HG02943 (cell line): ENCODE measurements at regions not wholly inside any gene's neighbourhood (a gene's known extent, or its start where the extent isn't known, plus 50 kb on each side); places are given as distances from the start of the nearest gene placed in this dataset.
"Not testable (repeated sequence)": the region's sequence is repeated elsewhere in the genome, so short reads cannot be mapped to it uniquely, and the experiment has no call there.

Source experiments
- ATAC-seq: cut with Tn5 transposase; IDR thresholded peaks from one replicate; pipeline ENCODE4 v1.9.1; 2021; ENCODE audit warnings: mild to moderate bottlenecking, low read depth, moderate library complexity; ENCODE audit not compliant: unreplicated experiment

DNA sequence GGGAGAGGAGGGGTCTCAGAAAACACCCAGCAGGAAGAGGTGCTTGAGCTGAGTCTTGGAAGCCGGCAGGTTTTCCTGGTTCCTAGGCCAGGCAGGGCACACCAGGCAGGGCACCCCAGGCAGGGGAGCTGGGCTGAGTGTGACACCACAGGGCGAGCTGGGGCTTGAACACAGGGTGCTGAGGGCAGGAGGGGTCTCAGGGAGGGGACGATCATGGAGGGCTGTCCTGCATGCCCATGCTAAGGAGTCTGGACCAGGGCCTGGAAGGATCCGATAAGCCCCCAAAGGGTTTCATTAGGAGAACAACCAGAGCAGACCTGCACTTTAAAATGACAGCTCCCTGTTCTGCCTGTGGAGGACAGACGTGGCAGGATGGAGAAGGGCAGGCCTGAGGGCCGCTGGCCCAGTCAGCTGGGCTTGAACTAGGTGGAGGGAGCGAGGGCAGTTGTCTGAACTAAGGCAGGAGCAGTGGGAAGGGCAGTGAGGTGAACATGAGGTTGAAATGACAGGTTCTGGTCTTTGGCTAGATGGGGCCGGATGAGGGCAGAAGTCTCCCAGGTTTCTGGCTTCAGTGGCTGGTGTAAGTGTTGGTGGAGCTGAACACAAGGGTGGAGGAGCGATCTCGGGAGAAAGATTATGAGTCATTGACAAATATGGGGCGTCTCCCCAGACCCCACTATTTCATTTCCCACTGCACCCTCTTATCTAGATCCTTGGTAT is 171.0 kb upstream of the PZP start:
- ATAC-seq = no peak

DNA sequence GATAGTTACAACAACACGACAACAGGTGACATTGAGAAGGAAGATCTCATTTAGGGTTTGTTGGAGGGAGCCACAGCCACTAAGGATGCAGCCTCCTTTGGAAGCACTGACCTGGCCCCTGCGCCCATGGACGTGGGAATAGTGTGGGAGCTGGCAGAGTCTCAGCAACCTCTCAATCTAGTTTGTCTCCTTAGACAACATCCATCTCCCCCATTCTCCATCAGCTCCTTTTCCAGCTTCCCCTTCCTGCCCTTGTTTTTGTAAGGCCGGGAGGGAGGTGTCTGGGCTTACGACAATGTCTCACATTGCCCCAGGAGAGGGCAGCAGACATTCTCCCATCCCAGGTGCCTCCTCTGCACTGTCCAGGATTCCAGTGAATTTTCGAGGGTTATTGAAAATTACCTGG is 170.2 kb upstream of the PZP start:
- no peak for ATAC-seq

DNA sequence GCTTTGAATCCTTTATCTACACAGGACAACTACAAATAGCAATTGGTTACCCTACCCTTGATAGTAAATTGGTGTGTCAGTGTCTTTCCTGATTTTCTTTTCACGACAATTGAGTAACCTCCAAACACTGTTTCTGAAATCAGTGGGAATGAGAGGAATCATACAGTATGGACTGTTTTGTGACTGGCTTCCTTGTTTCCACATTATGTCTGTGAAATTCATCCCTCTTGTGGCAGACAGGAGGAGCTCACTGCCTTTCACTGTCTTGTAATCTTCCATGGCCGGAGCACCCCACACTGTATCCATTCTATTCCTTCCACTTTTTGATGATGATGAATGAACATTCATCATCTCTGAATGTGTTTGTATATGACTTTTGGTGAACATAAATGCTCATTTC is 164.0 kb upstream of the PZP start:
- no peak for ATAC-seq

DNA sequence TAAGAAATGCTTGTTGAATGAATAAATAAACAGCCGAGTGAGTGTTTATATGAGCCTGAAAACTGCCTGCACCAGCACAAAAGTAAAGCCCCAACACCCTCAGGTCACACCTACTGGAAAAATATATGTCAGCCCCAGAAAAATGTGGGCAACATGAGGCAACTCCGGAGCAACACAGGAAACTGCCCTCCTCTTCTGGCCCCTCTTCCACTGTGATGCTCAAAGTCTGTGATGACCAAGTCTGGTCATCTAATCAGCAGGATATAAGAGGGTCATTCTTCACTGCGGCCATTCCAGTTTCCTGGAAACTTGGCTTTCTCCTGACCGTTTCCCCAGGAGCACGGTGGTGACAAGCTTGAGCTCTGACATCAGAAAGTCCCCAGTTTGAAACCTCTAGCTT is 159.6 kb upstream of the PZP start:
- ATAC-seq = no peak

DNA sequence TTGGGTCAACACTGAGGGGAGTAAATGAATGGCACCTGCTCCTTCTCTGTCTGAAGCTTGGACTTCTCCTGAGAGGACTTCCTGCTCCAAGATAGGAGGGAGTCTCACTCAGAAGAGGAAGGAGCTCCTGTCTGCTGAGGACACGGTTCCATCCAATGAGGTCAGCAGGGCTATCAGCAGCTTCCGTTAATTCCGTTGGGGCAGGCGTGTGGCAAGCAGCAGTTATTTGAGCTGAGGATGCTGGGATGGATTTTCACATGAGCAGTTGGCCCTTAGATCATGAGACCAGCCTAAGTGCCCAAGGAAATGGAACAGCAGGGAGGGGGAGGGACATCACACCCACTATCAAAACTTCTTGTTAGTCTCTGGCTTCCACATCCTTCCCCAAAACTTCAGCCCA is 159.0 kb upstream of the PZP start:
- ATAC-seq = no peak

DNA sequence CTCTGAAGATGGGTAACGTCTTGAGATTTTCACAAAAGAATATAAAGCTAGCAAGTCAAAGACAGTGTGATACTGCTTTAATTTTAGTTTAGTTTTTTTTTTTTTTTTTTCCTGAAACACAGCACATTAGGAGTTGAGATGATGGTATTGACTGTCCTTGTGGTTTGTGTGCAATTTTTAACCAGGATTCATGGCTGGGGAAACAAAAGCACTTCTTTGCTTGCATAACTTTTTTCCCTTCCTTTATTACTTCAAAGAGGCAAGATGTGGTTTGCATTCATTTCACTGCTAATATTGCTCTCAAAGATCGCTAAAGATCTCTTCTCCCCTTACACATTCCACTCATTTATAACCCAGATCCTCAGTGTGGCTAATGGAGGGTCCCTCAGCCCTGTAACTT is 157.1 kb upstream of the PZP start:
- no peak for ATAC-seq

DNA sequence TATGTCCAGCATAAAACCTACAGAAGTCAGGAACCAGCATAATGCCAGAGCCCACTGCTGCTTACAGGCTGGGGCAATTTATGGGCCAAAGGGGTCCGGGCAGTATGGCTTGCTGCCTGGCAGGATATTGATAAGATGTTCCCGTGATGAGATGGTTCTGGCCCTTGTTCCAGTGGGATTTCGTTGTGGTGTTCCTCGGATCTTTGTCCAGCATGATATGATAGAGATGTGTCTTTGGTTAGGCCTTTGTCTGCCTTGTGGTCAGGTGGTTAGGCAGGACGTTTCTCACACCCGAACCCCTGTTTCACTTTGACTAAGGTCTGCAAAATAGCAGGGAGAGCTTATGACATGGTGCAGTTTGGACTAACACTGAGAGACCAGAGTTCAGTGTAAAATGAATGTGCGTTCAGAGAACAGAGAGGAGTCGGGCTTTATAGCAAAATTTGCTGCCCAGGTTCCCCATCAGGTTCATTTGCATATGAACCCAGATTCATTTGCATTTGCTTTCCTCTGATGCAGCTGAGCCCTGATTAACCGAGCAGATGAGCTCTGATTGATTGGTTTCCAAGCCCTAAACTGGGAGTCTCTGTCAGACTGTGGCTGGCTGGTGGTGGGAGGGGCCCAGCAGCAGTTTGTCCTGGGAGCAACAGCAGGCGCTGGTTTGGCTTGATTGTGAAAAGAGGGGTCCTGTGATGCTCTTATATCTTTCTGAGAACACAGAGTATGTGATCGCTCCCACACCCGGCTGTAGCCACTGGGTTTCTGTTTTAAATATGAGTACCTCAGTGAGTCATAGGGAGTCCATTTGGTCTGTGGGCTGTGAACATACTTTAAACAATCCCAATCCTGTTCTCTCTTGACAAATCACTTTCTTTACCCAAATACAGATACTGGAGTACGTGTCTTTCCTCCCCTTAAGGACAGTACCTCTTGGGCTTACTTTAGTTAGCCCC is 156.3 kb upstream of the PZP start:
- ATAC-seq = peak; percentile 81

DNA sequence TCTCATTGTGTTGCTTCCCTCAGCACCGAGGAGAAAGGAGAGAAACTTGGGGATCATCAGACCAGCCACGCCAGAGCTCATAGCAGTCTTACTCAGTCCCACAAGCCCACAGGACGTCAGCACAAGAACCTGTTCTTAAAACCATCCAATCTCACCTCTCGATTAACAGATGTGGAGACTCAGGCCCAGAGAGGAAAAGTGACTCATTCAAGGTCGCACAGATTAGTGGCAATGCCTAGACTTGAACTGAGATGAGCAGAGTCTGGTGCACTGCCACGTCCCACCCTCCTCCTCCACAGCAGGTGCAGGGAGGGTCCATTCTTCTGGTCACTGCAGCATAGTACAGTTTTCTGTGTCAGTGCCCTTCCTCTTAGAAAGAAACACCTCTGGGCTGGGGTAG is 154.9 kb upstream of the PZP start:
- ATAC-seq = no peak

DNA sequence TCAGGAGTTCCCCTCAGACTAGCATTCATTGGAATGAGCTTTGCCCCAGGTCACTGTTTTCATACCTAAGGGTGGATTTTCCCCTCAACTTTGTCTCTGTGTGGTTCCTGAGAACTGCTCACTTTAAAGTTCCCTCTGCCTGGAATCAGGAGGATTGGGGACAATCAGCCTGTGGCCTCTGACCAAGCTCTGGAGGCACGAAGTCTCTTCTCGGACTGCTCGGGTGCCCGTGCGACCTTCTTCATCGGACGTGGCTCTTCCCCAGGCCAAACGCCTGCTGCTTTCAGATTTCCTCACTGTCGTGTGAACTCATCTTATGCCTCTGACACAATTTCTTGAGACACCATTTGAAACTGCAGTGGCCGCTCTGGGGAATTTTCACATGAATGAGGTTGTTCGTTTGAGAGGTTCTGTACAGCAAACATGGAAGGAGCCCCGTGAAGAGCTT is 153.7 kb upstream of the PZP start:
- no peak for ATAC-seq

DNA sequence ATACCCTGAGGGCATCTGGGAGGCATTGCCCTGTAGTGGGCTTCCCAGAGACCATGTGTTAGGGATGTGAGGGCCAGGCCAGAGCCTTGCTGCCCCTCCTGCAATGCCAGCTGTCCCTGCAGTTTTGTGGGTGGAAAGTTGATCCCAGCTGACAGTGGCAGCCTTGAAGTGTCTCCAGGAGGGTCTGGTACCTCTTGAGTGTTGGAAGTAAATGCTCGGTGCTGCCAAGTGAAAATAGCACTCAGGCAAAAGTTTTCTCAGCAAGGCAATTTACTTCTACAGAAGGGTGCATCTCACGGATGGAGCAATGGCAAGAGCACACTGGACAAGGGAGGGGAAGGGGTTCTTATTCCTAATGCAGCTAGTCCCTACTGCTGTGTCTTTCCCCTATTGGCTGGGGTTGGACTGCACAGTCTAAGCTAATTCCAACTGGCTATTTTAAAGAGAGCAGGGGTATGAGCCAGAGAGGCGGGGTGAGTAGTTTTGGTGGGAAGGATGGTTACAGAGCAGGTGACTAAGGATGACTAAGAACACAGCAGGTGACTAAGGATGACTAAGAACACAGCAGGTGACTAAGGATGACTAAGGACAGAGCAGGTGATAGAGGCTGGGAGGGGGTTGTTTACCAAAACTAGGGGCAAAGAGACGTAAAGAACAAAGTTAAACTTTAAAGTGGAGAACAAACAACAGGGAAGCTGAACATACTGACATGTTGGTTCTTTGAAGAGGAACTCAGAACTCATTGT is 146.0 kb upstream of the PZP start:
- not testable (repeated sequence) for ATAC-seq

DNA sequence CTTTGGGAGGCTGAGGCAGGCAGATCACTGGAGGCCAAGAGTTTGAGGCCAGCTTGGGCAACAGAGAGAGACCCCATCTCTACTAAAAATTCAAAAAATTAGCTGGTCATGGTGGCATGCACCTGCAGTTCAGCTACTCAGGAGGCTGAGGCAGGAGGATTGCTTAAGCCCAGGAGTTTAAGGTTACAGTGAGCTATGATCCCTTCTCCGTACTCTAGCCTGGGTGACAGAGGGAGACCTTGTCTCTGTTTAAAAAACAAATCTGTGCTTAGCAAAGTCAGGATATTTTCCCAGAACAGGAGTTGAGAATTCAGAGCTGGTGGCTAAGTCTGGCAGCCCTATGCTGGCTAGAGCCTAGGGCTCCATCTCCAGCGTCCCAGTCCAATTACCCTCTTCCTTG is 142.9 kb upstream of the PZP start:
- no peak for ATAC-seq

DNA sequence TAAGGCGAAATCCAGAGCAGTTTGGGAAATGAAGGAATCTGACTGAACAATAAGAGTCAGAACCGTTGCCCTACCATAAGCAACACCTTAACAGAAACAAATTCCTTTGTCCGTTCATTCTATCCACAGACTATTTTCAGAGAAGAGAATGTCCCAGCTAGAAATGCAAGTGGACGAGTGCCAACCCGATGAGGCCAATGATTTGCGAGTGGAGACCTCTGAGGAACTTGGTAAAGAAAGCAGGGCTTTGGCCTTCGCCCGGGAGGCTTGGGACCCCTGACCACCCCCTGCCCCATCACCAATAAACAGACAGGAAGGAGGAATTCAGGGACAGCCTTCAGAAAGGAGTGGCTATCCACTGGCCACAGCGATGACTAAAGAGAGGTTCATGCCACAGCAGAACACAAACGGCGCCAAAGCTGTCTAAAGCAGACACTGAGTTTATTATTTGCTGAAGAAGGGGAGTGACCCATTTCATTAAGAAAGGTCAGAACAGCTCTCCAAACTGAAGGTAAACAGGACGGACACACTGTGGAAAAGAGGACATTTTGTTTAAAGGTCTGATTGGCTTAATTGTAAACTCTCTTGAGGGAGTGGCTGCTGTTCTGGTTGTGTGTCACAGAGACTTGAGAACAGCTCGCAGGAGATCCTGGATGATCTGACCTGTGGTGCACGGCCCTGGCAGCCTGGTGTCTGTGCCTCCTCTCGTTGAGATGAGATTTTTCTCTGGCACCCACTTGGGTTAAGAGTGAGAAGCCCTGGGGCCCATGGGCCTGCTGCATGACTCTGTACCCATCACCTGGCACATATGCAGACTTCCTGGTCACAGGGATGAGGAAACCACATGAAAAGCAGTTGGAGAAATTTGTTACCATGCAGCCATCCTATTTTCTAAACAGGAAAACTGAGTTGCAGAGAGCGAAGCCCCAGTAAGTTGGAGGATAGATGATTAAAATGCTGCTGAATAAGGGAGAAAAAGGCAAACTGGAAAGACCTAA is 142.0 kb upstream of the PZP start:
- no peak for ATAC-seq

DNA sequence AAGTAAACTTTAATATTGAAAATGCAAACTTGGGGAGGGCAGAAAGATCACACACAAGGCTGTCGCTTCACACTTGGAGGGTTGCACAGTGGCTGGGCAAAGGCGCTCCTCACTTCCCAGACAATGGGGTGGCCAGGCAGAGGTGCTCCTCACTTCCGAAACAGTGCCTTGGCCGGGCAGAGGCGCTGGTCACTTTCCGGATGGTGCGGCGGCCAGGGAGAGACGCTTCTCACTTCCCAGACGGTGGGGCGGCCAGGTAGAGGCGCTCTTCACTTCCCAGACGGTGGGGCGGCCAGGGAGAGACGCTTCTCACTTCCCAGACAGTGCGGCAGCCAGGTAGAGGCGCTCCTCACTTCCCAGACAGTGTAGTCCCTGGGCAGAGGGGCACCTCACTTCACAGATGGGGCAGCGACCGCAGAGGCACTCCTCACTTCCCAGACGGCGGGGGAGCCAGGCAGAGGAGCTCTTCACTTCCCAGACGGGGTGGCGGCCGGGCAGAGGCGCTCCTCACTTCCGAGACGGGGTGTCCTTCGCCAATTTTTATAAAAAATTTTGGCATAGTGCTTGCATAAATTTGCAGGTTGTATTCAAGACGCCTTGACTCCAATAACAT is 140.8 kb upstream of the PZP start:
- no peak for ATAC-seq

DNA sequence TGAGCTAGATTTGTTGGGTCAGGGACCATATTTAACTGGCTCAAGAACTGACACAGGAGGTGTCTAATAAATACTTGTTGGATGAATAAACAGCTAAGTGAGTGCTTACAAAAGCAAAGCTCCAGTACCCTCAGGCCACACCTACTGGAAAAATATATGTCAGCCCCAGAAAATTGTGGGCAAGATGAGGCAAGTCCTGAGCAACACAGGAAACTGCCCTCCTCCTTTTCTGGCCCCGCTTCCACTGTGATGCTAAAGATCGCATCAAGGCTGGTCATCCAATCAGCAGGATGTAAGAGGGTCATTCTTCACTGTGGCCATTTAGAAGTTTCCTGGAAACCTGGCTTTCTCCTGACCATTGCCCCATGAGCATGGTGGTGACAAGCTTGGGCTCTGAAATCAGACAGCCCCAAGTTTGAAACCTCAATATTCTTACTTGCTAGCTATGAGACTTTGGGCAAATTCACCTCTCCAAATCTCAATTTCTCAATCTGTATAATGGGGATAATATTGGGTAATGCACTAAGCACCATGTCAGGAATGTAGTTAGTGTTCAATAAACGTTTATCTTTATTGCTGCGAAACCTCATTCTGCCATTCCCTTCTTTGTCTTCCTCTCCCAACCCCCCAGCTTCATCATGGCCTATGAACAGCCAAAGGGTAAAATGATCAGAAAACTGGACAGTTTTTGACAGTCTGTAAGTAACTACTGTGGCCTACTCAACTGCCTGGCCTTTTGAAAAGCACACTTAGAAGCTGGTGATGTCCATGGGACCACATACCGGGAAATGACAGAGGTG is 139.3 kb upstream of the PZP start:
- ATAC-seq = no peak

DNA sequence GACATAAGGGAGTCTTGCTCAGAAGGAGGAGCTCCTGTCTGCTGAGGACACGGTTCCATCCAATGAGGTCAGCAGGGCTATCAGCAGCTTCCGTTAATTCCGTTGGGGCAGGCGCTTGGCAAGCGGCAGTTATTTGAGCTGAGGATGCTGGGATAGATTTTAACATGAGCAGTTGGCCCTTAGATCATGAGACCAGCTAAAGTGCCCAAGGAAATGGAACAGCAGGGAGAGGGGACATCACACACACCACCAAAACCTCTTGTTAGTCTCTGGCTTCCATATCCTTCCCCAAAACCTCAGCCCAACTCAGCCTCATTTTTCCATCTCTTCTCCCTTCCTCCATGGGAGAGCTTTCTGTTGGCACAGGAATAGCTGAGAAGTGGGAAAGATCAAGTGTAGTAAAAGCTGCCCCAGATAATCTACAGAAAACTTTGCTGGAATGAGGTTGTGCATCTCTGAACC is 138.7 kb upstream of the PZP start:
- ATAC-seq = no peak

DNA sequence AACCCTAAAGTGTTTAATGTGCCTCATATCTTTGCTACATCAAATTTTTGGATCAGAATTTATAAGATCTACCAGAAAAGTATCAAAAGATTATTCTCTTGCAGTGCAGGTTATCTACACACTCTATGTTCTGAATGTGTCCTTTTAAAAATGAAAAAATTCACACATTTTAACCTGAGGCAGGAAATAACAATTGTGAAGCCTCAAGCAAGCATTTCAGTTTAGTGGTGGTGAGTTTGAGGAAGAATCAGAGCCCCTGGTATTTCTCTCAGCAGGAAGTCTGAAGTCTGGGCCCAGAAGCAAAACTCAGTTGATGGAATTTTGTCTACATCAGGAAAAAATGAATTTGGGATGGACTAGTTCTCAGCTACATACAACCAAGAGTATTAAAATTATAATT is 137.0 kb upstream of the PZP start:
- no peak for ATAC-seq

DNA sequence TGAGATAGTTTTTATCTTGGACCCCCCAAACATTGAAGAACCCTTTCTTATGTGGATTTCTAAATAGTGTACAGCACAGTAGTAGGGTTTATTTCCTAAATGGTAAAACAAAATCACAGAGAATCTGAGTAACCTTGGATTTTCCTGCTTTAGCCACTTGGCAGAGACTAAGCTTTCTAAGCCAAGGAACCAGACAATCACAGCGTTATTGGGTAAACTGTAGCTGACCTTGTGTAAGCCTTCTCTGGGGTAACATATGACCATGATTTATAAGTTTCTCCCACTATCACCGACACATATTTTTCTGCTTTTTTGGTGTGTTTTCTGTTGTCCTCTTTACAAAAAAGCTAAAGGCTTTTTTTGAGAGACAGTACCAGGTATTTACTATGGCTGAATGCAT is 136.3 kb upstream of the PZP start:
- ATAC-seq = no peak

DNA sequence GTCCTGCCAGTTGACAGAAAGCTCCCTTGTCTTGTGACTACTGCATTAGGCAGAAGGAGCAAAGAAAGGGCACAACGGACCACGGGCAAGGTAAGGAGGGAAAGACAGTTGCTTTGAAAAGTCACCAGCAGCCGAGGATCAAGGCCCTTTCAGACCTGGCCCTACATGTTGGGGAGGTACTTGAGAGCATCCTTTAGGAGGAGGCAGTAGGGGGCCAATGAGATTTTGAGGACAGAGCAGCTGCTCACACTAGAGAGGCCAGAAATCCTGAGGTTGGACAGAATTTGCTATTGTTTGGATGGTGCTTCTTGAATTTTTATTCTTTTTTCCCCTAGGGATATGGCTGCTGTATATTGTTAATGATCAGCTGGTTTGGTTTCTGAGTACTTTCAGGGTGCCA is 135.5 kb upstream of the PZP start:
- no peak for ATAC-seq
